Lower leg skin (tissue), 4 donors: ENCODE measurements at regions not wholly inside any gene's neighbourhood (a gene's known extent, or its start where the extent isn't known, plus 50 kb on each side); places are given as distances from the start of the nearest gene placed in this dataset.

Experiments
- DNase-seq, 2 donors: peaks; one replicate each; pipeline ENCODE4 v3.0.0-alpha.2; 2019; ENCODE audit warnings: low spot score in 2 of 2
- H3K4me3 ChIP-seq: fragments of 200-600 bp; sonication (generic); 2 replicates; pipeline ENCODE4 v1.5.1; 2017; ENCODE audit warnings: mild to moderate bottlenecking, low read depth; ENCODE audit not compliant: poor library complexity, severe bottlenecking
- CTCF ChIP-seq, 3 donors: fragments of 450-650 bp; IDR thresholded peaks; one replicate each; pipeline ENCODE4 v1.5.1; 2016; ENCODE audit warnings: antibody characterized with exemption in 3 of 3, mild to moderate bottlenecking in 3 of 3, moderate library complexity in 2 of 3
- POLR2A ChIP-seq, 2 donors: fragments of 450-650 bp; IDR thresholded peaks; one replicate each; pipeline ENCODE4 v1.6.1; 2016 to 2017; ENCODE audit warnings: antibody characterized with exemption in 2 of 2, mild to moderate bottlenecking in 1 of 2, moderate library complexity in 1 of 2
- WGBS, 2 donors: methylation state at CpG; one replicate each; pipeline ENCODE4 v1.1.5; 2018; 5-methylcytosine and 5-hydroxymethylcytosine counted together
- intact Hi-C: fragments of 100-400 bp; cut with DNase I; formaldehyde crosslinking; loops from one replicate; pipeline ENCODE4 v1.15.0; 2023; ENCODE audit warnings: low total_unique reads

- intact Hi-C loops: no loop called here
- H3K4me3 ChIP-seq: no peak overlapping the region
- DNase-seq: no peak
- TF ChIP-seq CTCF (IDR thresholded peaks at IDR 0.05): no peak
- no peak for TF ChIP-seq POLR2A (IDR thresholded peaks at IDR 0.05)
- WGBS, 2 donors: 96 to 97% methylated on average over 1 of the region's 1 CpG
These were observed 295.6 kb downstream of the UTRN start for GRCh38 chr6:144580771-144581170.

- TF ChIP-seq CTCF (IDR thresholded peaks at IDR 0.05) (no peak), POLR2A (IDR thresholded peaks at IDR 0.05) (no peak)
- no peak overlapping the region for H3K4me3 ChIP-seq
- no peak for DNase-seq
- 58 to 63% methylated on average over 5 of the region's 5 CpGs for WGBS, 2 donors
- intact Hi-C loops: no loop called here
These were observed 296.8 kb downstream of the UTRN start for GRCh38 chr6:144581812-144582537.

GRCh38 chr6:144582939-144583613 is 297.9 kb downstream of the UTRN start:
- DNase-seq: no peak
- 35 to 47% methylated on average over 16 of the region's 16 CpGs for WGBS, 2 donors
- intact Hi-C loops: no loop called here
- TF ChIP-seq POLR2A (IDR thresholded peaks at IDR 0.05) (no peak), CTCF (IDR thresholded peaks at IDR 0.05) (no peak)
- no peak overlapping the region for H3K4me3 ChIP-seq

- H3K4me3 ChIP-seq: no peak overlapping the region
- DNase-seq: no peak
- intact Hi-C loops: no loop called here
- WGBS, 2 donors: 56 to 86% methylated on average over 1 of the region's 1 CpG
- TF ChIP-seq CTCF (IDR thresholded peaks at IDR 0.05) (no peak), POLR2A (IDR thresholded peaks at IDR 0.05) (no peak)
These were observed 298.4 kb downstream of the UTRN start for GRCh38 chr6:144583614-144583954.

GRCh38 chr6:144585217-144585814 is 300.2 kb downstream of the UTRN start:
- H3K4me3 ChIP-seq: no peak overlapping the region
- WGBS, 2 donors: 34 to 38% methylated on average over 3 of the region's 3 CpGs
- intact Hi-C loops: no loop called here

More at GRCh38 chr6:144585217-144585814, 300.2 kb downstream of the UTRN start:
- no peak for TF ChIP-seq CTCF (IDR thresholded peaks at IDR 0.05)
- TF ChIP-seq POLR2A (IDR thresholded peaks at IDR 0.05): no peak
- DNase-seq: no peak
